IMR-90 (cell line): ENCODE measurements at regions not wholly inside any gene's neighbourhood (a gene's known extent, or its start where the extent isn't known, plus 50 kb on each side); places are given as distances from the start of the nearest gene placed in this dataset.

Source experiments
- ATAC-seq: fragments of 200-7000 bp; cut with Tn5 transposase; 2 replicates; pipeline ENCODE4 v1.9.1; 2020; ENCODE audit warnings: low read depth, mild to moderate bottlenecking, moderate library complexity
- BruUV-seq: library from RNA; stranded (reverse); fragments of 400-500 nt; replicated peaks from 2 replicates; lab custom pipeline; 2021; lab: Mats Ljungman, UMichigan
- CTCF ChIA-PET: fragments of 300-600 bp; formaldehyde crosslinking; extraction: SDS; loops from one replicate; lab custom pipeline; 2021; ENCODE audit warnings: antibody characterized with exemption; lab: Yijun Ruan, JAX
- POLR2A ChIA-PET: fragments of 300-600 bp; sonication (Branson Sonifier 250); formaldehyde crosslinking; loops from one replicate; lab custom pipeline; 2022; ENCODE audit warnings: antibody characterized with exemption; ENCODE audit not compliant: unreplicated experiment; lab: Charles Lee
- DNase-seq: peaks from one replicate; pipeline ENCODE4 v3.0.0; 2013
- H2AFZ ChIP-seq: replicated peaks from 2 replicates; pipeline ENCODE3; 2013; ENCODE audit warnings: low read length, mild to moderate bottlenecking; ENCODE audit not compliant: poor library complexity
- H2AK5ac ChIP-seq: 2 replicates; pipeline ENCODE4 v1.6.1; 2013; ENCODE audit warnings: low read depth, low read length, inconsistent platforms
- H2AK9ac ChIP-seq: replicated peaks from 2 replicates; pipeline ENCODE3; 2013; ENCODE audit warnings: mild to moderate bottlenecking, low read depth, low read length, moderate library complexity; ENCODE audit not compliant: poor library complexity
- H2BK120ac ChIP-seq: 2 replicates; pipeline ENCODE4 v1.6.1; 2013; ENCODE audit warnings: low read depth, low read length, inconsistent platforms
- H2BK15ac ChIP-seq: 3 replicates; pipeline ENCODE4 v1.6.1; 2013; ENCODE audit warnings: low read depth, low read length, inconsistent platforms
- H2BK20ac ChIP-seq: 2 replicates; pipeline ENCODE4 v1.6.1; 2013; ENCODE audit warnings: low read depth, mild to moderate bottlenecking, inconsistent platforms, low read length, moderate library complexity
- H2BK5ac ChIP-seq: 2 replicates; pipeline ENCODE4 v1.6.1; 2013; ENCODE audit warnings: mild to moderate bottlenecking, low read depth, low read length, inconsistent platforms; ENCODE audit not compliant: poor library complexity, severe bottlenecking
- H3K14ac ChIP-seq: replicated peaks from 2 replicates; pipeline ENCODE4 v1.6.1; 2013; ENCODE audit warnings: low read depth, low read length, inconsistent platforms
- H3K18ac ChIP-seq: 2 replicates; pipeline ENCODE4 v1.6.1; 2013; ENCODE audit warnings: low read depth, low read length, control low read depth
- H3K23ac ChIP-seq: 2 replicates; pipeline ENCODE4 v1.6.1; 2013; ENCODE audit warnings: low read depth, low read length, inconsistent platforms
- H3K27ac ChIP-seq: 2 replicates; pipeline ENCODE4 v1.5.1; 2013; ENCODE audit warnings: mild to moderate bottlenecking, control low read depth, low read length; ENCODE audit not compliant: insufficient read depth
- H3K27me3 ChIP-seq: 2 replicates; pipeline ENCODE4 v1.6.1; 2013; ENCODE audit warnings: low read length; ENCODE audit not compliant: control insufficient read depth, insufficient read depth
- H3K36me3 ChIP-seq: 2 replicates; pipeline ENCODE4 v1.6.1; 2013; ENCODE audit warnings: low read length, mixed read lengths; ENCODE audit not compliant: control insufficient read depth, insufficient read depth
- H3K4ac ChIP-seq: 2 replicates; pipeline ENCODE4 v1.6.1; 2013; ENCODE audit warnings: low read depth, low read length, inconsistent platforms
- H3K4me1 ChIP-seq: 2 replicates; pipeline ENCODE4 v1.6.1; 2013; ENCODE audit warnings: low read length, mixed read lengths; ENCODE audit not compliant: control insufficient read depth, insufficient read depth
- H3K4me2 ChIP-seq: 2 replicates; pipeline ENCODE4 v1.6.1; 2013; ENCODE audit warnings: low read depth, mild to moderate bottlenecking, control low read depth, low read length, moderate library complexity
- H3K4me3 ChIP-seq: 2 replicates; pipeline ENCODE4 v1.5.1; 2013; ENCODE audit warnings: low read depth, mild to moderate bottlenecking, control low read depth, low read length, moderate library complexity; ENCODE audit not compliant: insufficient read depth
- H3K56ac ChIP-seq: 2 replicates; pipeline ENCODE4 v1.6.1; 2013; ENCODE audit warnings: low read length, inconsistent platforms; ENCODE audit not compliant: insufficient read depth; ENCODE audit errors: extremely low read depth
- H3K79me1 ChIP-seq, 2 experiments: 2 replicates each; pipeline ENCODE4 v1.6.1; 2013; ENCODE audit warnings: low read length in 2 of 2, inconsistent platforms in 1 of 2, low read depth in 1 of 2
- H3K9ac ChIP-seq: 2 replicates; pipeline ENCODE4 v1.6.1; 2013; ENCODE audit warnings: low read depth, low read length, control low read depth
- H3K9me1 ChIP-seq: 2 replicates; pipeline ENCODE4 v1.6.1; 2013; ENCODE audit warnings: low read length, inconsistent platforms; ENCODE audit not compliant: insufficient read depth
- H3K9me3 ChIP-seq: 2 replicates; pipeline ENCODE4 v1.6.1; 2013; ENCODE audit warnings: low read length; ENCODE audit not compliant: control insufficient read depth, insufficient read depth
- H4K20me1 ChIP-seq: 2 replicates; pipeline ENCODE4 v1.6.1; 2013; ENCODE audit warnings: low read length, inconsistent platforms; ENCODE audit not compliant: insufficient read depth
- H4K5ac ChIP-seq: 2 replicates; pipeline ENCODE4 v1.6.1; 2013; ENCODE audit warnings: mild to moderate bottlenecking, low read depth, low read length, control low read depth
- H4K8ac ChIP-seq, 2 experiments: 2 replicates each; pipeline ENCODE4 v1.6.1; 2013; ENCODE audit warnings: low read depth in 2 of 2, low read length in 2 of 2, control low read depth in 1 of 2, inconsistent platforms in 1 of 2
- H4K91ac ChIP-seq: 2 replicates; pipeline ENCODE4 v1.6.1; 2013; ENCODE audit warnings: low read depth, low read length, inconsistent platforms; ENCODE audit not compliant: insufficient read depth
- CEBPB ChIP-seq: IDR thresholded peaks from 2 replicates; pipeline ENCODE4 v1.6.1; 2012; ENCODE audit warnings: low read depth, low read length, improper control_type of control experiment
- CHD1 ChIP-seq: IDR thresholded peaks from 2 replicates; pipeline ENCODE4 v1.6.1; 2012; ENCODE audit warnings: low read depth, low read length, improper control_type of control experiment
- FOS ChIP-seq: fragments of 150-350 bp; IDR thresholded peaks from 2 replicates; pipeline ENCODE4 v1.6.1; 2016; ENCODE audit warnings: low read depth, low read length
- MAFK ChIP-seq: IDR thresholded peaks from 2 replicates; pipeline ENCODE4 v1.6.1; 2012; ENCODE audit warnings: low read depth, low read length, improper control_type of control experiment
- MAZ ChIP-seq: IDR thresholded peaks from 2 replicates; pipeline ENCODE4 v1.6.1; 2012; ENCODE audit warnings: low read depth, mild to moderate bottlenecking, low read length, improper control_type of control experiment, moderate library complexity, borderline replicate concordance
- POLR2A ChIP-seq: IDR thresholded peaks from 2 replicates; pipeline ENCODE4 v1.6.1; 2012; ENCODE audit warnings: mild to moderate bottlenecking, low read depth, low read length
- RAD21 ChIP-seq: IDR thresholded peaks from 2 replicates; pipeline ENCODE4 v1.6.1; 2012; ENCODE audit warnings: low read length, improper control_type of control experiment
- RFX5 ChIP-seq: IDR thresholded peaks from 2 replicates; pipeline ENCODE4 v1.8.0; 2012; ENCODE audit warnings: low read depth, mild to moderate bottlenecking, low read length, moderate library complexity
- WGBS, 2 experiments: methylation state at CpG; one replicate each; pipeline versions ENCODE4 v1.1.5 to v1.1.7; 2013; ENCODE audit warnings: missing lambda C conversion rate in 2 of 2; ENCODE audit not compliant: insufficient read length in 1 of 2; ENCODE audit errors: extremely low coverage in 2 of 2; 5-methylcytosine and 5-hydroxymethylcytosine counted together
- dilution Hi-C: fragments of 300-500 bp; cut with HindIII; formaldehyde crosslinking; loops from one replicate; pipeline ENCODE4 v1.14.3; 2018; ENCODE audit warnings: low sequenced_read_pairs; ENCODE audit not compliant: unreplicated experiment
- in situ Hi-C: fragments of 300-500 bp; cut with MboI; formaldehyde crosslinking; loops from 3 replicates; pipeline ENCODE4 v1.14.3; 2019; ENCODE audit warnings: low sequenced_read_pairs, inconsistent platforms, mixed read lengths
- intact Hi-C: fragments of 100-400 bp; cut with micrococcal nuclease; formaldehyde crosslinking; loops from 2 replicates; pipeline ENCODE4 v1.10.0; 2022

DNA sequence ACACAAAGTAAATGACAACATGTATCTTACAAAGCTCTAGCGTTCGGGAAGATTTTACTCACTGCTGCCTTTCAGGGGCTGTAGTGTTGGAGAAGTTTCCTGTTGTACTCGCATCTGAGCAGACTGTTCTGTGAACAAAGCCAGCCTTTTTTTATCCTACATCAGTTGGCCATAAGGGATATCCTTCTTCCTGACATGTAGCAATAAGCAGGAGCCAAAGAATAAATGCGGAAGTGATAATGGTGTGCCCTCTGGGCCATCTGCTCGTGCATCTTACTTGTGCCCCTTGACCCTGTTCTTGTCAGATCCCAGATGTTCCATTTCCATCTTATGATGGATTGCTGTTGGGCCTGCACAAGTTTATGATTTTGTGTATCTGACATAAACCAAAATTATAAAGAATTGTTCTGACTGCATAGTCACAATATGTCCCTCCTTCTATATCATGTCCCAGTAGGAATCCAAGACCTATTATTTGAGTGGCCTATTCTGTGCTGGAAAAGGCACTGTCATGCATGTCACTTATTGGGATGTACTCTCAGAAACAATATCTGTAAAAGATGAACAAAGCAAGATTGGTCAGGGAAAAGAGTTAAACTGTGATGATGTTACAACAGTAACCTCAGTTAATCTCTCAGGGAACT, 631.3 kb downstream of the NSUN3 start:
- no TSS peak for BruUV-seq
- H2BK20ac ChIP-seq = no peak overlapping the region
- H3K14ac ChIP-seq = no peak overlapping the region
- no peak overlapping the region for H2BK120ac ChIP-seq
- H3K9ac ChIP-seq = no peak overlapping the region
- no peak overlapping the region for H4K91ac ChIP-seq
- ChIA-PET POLR2A (no interaction called here), CTCF (no interaction called here)
- DNase-seq (no peak), ATAC-seq (no peak)
- no peak overlapping the region for H3K27ac ChIP-seq
- no peaks in the 10 kb centered on the region for H3K4me1 ChIP-seq
- H3K56ac ChIP-seq = no peak overlapping the region
- in situ Hi-C loops = no loop called here
- no peak overlapping the region for H2AK9ac ChIP-seq
- no peak overlapping the region for H4K5ac ChIP-seq
- no peak overlapping the region for H3K4me2 ChIP-seq
- H3K36me3 ChIP-seq = no peaks in the 10 kb centered on the region
- H4K20me1 ChIP-seq = no peaks in the 10 kb centered on the region
- H3K4me3 ChIP-seq = no peak overlapping the region
- no peak overlapping the region for H3K4ac ChIP-seq
- no peak overlapping the region for H4K8ac ChIP-seq
- dilution Hi-C loops = no loop called here
- H3K79me1 ChIP-seq = no peaks in the 10 kb centered on the region
- no peak overlapping the region for H2BK15ac ChIP-seq
- H3K23ac ChIP-seq = no peak overlapping the region
- no peaks in the 10 kb centered on the region for H3K27me3 ChIP-seq
- intact Hi-C loops = no loop called here
- no peaks in the 10 kb centered on the region for H3K9me1 ChIP-seq
- H2BK5ac ChIP-seq = no peak overlapping the region
- TF ChIP-seq MAZ (no peak), RFX5 (no peak), FOS (no peak), CEBPB (no peak), CHD1 (no peak), RAD21 (no peak), POLR2A (no peak), MAFK (no peak)
- no peak overlapping the region for H2AK5ac ChIP-seq
- WGBS, 2 experiments = no CpG with 5 or more reads among the region's 5 CpGs
- H2AFZ ChIP-seq = no peak overlapping the region
- no peak overlapping the region for H3K18ac ChIP-seq
- no peaks in the 10 kb centered on the region for H3K9me3 ChIP-seq
